ENCODE measurements at regions not wholly inside any gene's neighbourhood (a gene's known extent, or its start where the extent isn't known, plus 50 kb on each side); places are given as distances from the start of the nearest gene placed in this dataset.

GRCh38 chr14:87312894-87313205 lies 680.1 kb downstream of the GALC start:
- no peak for TF ChIP-seq CTCF (IDR thresholded peaks at IDR 0.05)
- H3K4me3 ChIP-seq (ENCODE audit: low read length): no peak overlapping the region
- peaks cover 3 to 6% of the 10 kb centered on the region in 2 experiments for H3K9me3 ChIP-seq (ENCODE audit: control insufficient read depth in 1 of 2, insufficient read depth in 1 of 2, low read length in 2 of 2)
- H3K36me3 Mint-ChIP-seq (ENCODE audit: low read depth): no peaks in the 10 kb centered on the region
- ChIA-PET POLR2A (no interaction called here), CTCF (no interaction called here)
- H3K27me3 Mint-ChIP-seq: no peaks in the 10 kb centered on the region
- no peaks in the 10 kb centered on the region for H3K27me3 ChIP-seq (ENCODE audit: control insufficient read depth in 1 of 2, insufficient read depth in 2 of 2, low read length in 2 of 2)
- H3K4me3 Mint-ChIP-seq: no peak overlapping the region
- no peak overlapping the region for H3K27ac Mint-ChIP-seq
- H3K9me3 Mint-ChIP-seq: peaks cover 6% of the 10 kb centered on the region
- intact Hi-C loops (cut with DNase I, micrococcal nuclease): no loop called here
- no peaks in the 10 kb centered on the region for H3K36me3 ChIP-seq (ENCODE audit: insufficient read depth, low read length)
- no peaks in the 10 kb centered on the region for H3K4me1 ChIP-seq (ENCODE audit: insufficient read depth, low read length)
- no peaks in the 10 kb centered on the region for H3K4me1 Mint-ChIP-seq (ENCODE audit: low read depth)
- ATAC-seq (ENCODE audit: poor library complexity) (no peak), DNase-seq (no peak)
- no peak overlapping the region for H3K27ac ChIP-seq (ENCODE audit: low read depth in 1 of 2, low read length in 2 of 2)

DNA sequence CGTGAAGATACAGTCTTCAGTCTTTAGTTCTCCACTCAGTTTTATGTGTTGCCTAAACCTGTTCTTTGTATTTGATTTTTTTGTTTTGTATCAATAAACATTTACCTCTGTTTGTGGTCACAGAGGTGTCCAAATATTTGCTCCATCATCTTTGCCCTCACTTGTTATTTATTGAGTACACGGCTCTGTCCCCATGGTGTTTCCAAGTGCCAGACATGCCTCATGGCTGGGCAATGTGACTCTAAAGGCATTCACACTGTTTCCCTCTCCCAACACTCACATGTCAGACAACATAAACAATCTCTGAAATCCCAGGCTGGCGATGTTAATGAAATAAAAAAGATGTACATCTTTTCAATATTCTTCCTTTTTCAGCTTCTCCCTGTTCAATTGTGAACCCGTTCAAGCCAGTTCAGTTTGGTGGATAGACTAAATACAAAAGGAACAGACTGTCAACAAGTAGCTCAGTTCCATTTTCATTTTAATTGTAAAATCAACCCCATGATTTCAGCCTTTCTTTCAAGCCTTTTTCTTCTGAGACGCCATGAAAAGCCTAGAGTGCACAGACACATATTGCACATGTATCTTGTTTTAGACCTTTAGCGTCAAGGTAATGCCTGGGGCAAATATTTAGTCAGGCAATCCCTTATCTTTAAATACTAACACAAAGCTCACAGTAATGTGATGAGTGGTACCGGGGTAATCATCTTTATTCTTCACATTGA lies 680.7 kb downstream of the GALC start:
- no peak for ATAC-seq (ENCODE audit: poor library complexity)

DNA sequence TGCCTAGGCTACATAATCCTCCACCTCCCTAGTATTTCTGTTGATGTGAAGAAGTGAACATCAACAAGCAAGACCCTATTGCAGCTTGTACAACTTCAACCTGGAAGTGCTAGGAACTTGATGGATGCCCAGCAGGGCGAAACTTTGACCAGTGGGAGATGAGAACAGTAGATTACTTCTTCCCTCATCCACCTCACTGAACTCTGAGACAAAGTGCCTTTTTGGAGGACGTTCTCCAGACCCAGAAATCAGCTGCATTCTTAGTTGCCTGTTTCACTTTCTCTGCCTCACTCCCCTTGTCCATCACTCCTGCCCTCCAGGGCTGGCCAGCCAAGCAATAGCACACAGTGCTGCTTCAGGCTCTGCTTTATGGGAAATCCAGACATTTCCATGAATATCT lies 683.4 kb downstream of the GALC start:
- Histone ChIP-seq H3K4me1 (ENCODE audit: insufficient read depth, low read length) (no peaks in the 10 kb centered on the region), H3K36me3 (ENCODE audit: insufficient read depth, low read length) (no peaks in the 10 kb centered on the region), H3K9me3 (ENCODE audit: control insufficient read depth in 1 of 2, insufficient read depth in 1 of 2, low read length in 2 of 2) (peaks cover 6% of the 10 kb centered on the region in 2 experiments), H3K27ac (ENCODE audit: low read depth in 1 of 2, low read length in 2 of 2) (no peak overlapping the region), H3K27me3 (ENCODE audit: control insufficient read depth in 1 of 2, insufficient read depth in 2 of 2, low read length in 2 of 2) (no peaks in the 10 kb centered on the region), H3K4me3 (ENCODE audit: low read length) (no peak overlapping the region)
- H3K27me3 Mint-ChIP-seq: no peaks in the 10 kb centered on the region
- TF ChIP-seq CTCF (IDR thresholded peaks at IDR 0.05): no peak
- H3K9me3 Mint-ChIP-seq: peaks cover 6% of the 10 kb centered on the region
- no peaks in the 10 kb centered on the region for H3K36me3 Mint-ChIP-seq (ENCODE audit: low read depth)
- H3K27ac Mint-ChIP-seq: no peak overlapping the region
- no peak overlapping the region for H3K4me3 Mint-ChIP-seq
- DNase-seq (no peak), ATAC-seq (ENCODE audit: poor library complexity) (no peak)
- ChIA-PET POLR2A (no interaction called here), CTCF (no interaction called here)
- intact Hi-C loops (cut with DNase I, micrococcal nuclease): no loop called here
- H3K4me1 Mint-ChIP-seq (ENCODE audit: low read depth): no peaks in the 10 kb centered on the region

More for the DNA sequence above, 680.7 kb downstream of the GALC start:
- Histone ChIP-seq H3K4me1 (ENCODE audit: insufficient read depth, low read length) (no peaks in the 10 kb centered on the region), H3K36me3 (ENCODE audit: insufficient read depth, low read length) (no peaks in the 10 kb centered on the region), H3K27ac (ENCODE audit: low read depth in 1 of 2, low read length in 2 of 2) (no peak overlapping the region), H3K4me3 (ENCODE audit: low read length) (no peak overlapping the region), H3K27me3 (ENCODE audit: control insufficient read depth in 1 of 2, insufficient read depth in 2 of 2, low read length in 2 of 2) (no peaks in the 10 kb centered on the region), H3K9me3 (ENCODE audit: control insufficient read depth in 1 of 2, insufficient read depth in 1 of 2, low read length in 2 of 2) (peaks cover 3 to 6% of the 10 kb centered on the region in 2 experiments)
- Mint-ChIP-seq H3K4me1 (ENCODE audit: low read depth) (no peaks in the 10 kb centered on the region), H3K4me3 (no peak overlapping the region), H3K36me3 (ENCODE audit: low read depth) (no peaks in the 10 kb centered on the region), H3K27me3 (no peaks in the 10 kb centered on the region), H3K9me3 (peaks cover 6% of the 10 kb centered on the region), H3K27ac (no peak overlapping the region)
- no peak for TF ChIP-seq CTCF (IDR thresholded peaks at IDR 0.05)
- CTCF ChIA-PET: no interaction called here
- intact Hi-C loops (cut with DNase I, micrococcal nuclease): no loop called here
- no peak for DNase-seq
- POLR2A ChIA-PET: no interaction called here
